ENCODE measurements at regions not wholly inside any gene's neighbourhood (a gene's known extent, or its start where the extent isn't known, plus 50 kb on each side); places are given as distances from the start of the nearest gene placed in this dataset.

- TF ChIP-seq CTCF (IDR thresholded peaks at IDR 0.05) (no peak), POLR2A (IDR thresholded peaks at IDR 0.05) (no peak)
Observed at GRCh38 chr3:177929310-177929709, 606.9 kb upstream of the KCNMB2 start.

Measured in thyroid gland (tissue), 4 donors.